COLO668 (cell line): ENCODE measurements at regions not wholly inside any gene's neighbourhood (a gene's known extent, or its start where the extent isn't known, plus 50 kb on each side); places are given as distances from the start of the nearest gene placed in this dataset.

Experiments used
- DNase-seq: peaks from one replicate; lab custom pipeline; 2025; ENCODE audit not compliant: unreplicated experiment; lab: John Stamatoyannopoulos, UW

DNA sequence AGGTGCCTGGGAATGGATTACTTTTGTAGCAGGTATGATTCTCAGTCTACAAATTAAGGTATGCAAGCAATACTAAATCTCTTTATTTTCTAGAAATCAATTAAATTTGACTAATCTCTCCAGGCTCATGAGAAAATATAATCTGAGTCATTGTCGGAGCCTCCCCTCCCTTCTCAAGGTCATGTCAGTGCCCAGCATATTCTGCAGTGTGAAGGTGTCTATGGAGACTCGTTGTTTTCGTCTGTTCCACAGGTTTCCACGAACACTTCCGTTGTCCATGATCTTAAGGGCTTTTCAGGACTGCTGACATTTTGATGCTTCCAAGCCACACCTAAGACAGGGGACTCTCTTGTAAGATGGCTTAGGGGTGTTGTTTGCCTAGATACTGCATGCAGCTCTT lies 56.6 kb upstream of the SCOC start:
- DNase-seq, result no peak

DNA sequence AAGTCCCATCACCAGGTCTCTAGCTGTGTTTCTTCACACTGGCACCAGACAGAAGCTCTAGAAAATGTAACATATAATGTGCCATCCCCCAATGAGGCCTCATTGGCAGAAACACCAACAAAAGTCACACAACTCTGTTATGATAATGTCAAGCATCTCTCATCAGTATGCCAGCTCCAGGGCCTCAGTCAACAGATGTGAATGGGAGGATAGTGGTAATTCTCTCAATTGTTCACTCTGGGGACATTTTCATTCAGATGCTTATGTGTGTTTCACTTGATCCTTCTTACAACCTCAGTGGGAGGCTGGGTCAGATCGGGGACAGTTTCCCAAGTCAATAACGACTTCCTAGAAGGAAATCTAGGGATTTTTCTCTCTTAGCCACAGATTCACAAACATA lies 57.5 kb upstream of the SCOC start:
- no peak for DNase-seq

DNA sequence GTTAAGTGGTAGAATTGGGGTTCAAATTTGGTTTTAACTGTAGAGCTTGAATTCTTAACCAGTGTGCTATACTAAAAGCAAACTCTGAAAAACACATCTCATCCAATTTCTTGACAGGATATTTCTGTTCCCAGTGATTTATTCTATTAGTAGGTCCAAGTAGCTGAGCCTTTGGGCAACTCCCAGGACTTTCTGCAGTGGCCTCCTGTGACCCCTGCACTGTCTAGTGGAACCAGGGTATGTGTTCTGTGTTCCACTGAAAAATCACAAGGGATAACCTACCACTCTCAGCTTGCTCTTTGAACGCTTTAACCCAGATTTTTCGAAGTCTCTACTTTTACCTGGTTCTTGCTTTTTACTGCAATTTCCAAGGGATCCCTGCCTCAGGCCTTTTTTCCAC lies 58.0 kb upstream of the SCOC start:
- DNase-seq, result no peak

DNA sequence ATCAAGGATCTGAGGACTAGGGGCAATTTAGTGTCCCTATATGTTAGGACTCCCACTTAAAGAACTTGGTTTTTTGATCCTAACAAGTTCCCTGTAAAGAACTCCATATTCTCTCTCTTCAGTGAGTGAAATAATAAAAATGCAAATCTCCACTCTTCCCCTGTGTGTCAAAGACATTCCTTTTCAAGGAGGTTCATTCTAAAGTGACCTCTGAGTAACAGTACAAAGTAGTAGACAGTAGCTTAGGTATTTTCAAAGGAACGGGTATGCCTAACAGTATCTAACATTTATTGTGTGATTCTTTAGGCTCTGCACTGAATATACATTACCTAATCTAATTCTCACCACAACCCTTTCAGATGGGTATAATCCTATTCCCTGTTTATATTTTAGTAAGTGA lies 58.4 kb upstream of the SCOC start:
- DNase-seq, result no peak

DNA sequence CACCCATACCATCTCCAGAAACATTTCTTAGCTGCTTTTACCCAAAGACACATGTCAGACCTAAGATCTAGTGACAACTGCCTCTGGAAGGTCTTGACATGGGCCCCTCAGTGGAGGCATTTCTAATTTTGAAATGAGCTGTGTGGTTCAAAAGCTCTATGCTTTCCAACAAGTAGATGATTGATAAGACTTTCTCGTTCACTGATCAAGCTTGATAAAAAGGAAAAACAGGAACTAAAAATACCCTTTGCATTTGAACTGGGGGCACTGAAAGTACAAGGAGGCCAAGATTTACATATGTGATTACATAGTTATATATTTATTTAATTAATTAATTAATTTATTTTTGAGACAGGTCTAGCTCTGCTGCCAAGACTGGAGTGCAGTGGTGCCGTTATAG lies 61.3 kb upstream of the SCOC start:
- DNase-seq, result no peak

DNA sequence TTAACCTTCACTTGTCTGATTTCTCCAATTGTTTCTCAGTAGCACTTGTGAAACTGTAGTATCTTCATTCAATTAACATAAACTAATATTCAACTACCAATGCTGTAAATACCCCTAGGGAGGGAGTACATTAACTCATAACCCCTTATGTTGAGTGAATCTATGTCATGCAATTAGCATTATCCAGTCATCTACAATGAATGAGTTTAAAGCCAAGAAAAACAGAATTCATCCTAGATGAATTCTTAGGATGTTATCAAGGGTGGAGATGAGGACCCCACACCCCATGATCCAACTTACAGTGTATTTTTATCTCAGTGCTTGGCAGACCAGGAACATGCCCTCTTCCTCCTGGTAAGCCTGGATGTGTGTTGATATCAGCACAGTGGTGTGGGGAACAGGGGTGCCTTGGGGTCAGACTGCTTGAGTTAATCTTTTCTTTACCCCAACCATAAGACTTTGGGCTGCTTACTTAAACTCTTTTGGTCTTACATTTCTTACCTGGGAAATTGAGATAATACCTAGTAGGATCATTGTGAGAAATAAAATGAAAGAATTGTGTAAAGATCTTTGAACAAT lies 62.1 kb upstream of the SCOC start:
- no peak for DNase-seq

DNA sequence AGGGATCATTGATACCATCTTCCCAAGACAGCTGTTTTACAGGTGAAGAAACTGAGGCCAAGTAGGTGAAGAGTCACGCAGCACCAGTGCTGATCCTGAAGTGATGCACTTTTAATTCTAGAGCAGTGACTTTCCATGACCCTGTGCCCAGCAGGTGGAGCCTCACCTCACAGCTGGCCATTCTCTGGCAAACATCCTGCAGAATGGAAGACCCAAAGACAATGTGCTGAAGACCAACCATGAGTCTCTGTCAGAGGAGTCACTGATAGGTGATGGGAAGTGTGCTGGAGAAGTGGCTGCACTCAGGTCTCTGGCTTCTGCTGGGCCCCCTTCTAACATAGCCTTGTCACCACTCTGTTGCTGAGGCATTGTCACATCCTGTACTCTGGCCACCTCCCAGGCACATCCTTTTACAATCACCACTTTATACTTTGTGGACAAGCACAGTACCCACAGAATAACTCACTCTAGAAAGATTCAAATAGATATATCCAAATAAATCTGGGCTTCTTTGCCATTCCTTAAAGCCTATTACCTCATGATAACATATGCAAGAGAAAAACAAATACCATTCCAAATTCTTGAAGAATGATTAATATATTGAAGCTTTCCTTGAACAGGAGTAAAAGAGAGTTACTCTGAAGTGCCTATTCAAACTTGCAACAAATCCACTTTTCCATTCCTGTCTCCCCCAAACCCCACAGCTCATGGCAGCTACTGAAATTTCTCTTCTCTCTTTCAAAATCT lies 64.1 kb upstream of the SCOC start:
- peak; percentile 11 for DNase-seq

DNA sequence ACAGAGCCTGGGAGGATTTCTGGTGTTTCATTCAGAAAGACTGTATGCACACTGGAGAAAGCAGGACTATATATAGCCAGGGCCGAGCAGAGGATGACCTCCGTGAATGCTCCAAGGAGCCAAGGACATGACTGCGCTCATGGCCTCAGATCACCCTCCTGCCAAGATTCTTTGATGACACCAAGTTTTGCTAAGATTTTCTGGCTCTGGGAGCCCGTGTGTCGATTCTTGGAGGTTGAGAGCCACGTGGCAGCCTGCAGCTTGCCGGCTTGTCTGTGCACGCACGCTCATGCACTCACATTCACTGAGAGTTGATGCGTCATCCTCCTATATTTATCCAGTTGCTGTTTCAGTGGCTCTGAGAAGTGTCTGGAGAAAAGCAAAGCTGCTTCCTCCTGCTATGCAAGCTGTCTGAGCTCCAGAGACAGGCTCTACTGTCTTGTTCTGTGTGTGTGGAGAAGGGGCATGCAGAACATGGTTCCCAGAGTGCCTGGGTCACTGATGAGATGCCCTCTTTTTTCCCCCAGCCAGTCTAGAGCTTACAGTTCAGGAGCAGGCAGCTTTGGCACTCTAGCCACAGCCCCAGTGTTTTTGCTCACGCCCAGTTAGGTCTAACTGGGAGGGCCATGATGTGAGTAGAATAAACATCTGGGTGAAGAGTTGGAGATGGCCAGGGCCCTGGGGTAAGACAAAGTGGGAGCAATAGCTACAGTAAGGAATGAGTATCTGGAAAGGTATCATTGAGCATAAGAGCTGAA lies 64.9 kb upstream of the SCOC start:
- peak; percentile 17 for DNase-seq

DNA sequence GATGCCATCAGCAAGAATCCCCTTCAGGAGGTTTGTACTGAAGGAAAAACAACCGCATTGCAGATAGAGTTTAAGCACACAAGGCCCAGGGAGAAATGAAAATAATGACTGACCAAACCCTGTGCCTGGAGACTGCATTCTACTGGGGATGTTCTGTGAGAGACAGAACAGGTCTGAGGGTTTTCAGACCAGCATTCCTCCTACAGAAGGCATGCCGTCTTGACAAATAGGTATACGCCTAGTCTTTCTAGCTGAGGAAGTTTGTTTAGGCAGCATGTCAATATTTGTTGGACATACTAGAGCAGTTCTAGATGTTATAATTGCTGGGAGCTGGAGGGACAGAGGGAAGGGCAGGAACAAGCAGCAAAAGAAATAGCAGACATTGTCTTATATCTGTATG lies 68.4 kb upstream of the SCOC start:
- DNase-seq, result no peak

DNA sequence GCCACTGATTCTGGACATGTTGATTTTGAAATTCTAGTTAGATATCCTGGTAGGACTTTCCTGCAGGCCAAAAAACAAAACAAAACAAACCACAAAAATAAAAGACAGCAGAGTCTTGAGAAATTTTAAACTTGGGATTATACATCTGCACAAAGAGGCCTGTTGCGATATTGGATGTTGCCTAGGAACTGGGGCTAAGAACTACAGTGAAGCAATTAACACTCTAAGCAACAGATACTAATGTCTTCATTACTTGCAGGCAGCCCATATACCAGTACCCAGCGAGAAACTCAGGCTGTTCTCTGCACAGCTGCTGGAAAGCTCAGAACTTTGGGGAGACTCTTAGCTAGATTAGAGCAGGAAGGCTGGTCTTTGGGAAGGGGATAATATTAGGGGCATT lies 69.1 kb upstream of the SCOC start:
- DNase-seq, result no peak

DNA sequence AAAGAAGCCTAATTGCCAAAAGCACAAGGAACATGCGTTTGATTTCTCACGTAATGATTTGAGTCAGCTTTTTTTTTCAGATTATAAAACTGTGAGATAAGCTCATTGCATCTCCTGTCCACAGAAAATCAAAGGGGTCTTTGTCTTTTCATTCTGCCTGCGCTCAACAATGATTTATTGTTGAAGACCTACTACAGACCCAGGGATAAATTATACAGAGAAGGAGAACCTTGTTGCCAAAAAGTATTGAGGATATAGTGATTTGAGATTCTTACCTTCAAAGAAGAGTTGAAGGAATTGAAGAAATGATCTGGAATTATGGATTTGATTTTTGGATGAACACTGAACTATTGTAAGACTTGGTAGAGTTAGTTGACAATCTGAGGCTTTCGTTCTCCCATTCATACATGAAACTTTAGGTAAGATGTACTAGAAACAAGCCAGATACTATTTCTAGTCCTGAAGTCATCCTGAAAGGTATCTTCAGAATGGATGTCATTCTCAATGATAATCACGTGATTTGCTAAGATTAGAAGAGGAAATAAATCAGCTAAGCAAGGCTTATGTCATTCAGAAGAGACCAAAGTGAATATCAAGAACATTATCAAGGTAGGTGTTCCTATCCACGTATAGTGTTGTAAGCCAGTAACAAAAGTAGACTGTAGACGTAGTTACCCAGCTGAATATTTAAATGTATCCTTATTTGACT lies 71.1 kb upstream of the SCOC start:
- DNase-seq, result no peak

DNA sequence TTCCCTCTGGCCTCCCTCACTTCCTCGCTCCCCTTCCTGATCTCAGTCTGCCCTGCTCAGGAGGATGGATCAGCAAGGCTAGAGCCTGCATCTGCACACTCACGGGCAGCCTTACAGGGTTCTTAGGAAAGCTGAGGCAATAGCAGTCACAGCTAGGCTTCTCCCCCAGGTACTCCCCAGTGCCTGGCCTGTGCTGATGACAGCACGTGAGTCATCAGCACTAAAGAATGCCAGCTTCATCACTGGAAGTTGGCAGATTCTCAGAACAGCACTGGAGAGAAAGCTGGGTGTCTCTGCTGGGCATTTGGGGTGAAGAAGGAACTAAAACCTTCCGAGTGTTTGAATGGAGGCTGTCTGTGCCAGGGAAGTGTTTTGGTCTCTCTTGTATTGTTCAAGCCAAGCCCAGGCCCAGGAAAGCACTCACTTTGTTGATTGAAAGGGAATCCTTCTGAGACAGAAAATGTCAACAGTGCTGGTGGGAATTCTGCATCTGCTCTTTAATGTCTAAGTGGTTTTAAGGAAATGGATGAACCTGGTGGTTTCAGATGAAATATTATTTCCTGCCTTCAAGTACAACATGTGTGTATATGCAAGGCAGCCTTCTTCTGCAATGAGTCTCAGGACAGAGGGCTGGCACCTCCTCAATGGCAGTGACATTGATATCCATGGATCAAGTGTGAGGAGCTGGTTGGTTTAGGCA lies 73.0 kb upstream of the SCOC start:
- no peak for DNase-seq

DNA sequence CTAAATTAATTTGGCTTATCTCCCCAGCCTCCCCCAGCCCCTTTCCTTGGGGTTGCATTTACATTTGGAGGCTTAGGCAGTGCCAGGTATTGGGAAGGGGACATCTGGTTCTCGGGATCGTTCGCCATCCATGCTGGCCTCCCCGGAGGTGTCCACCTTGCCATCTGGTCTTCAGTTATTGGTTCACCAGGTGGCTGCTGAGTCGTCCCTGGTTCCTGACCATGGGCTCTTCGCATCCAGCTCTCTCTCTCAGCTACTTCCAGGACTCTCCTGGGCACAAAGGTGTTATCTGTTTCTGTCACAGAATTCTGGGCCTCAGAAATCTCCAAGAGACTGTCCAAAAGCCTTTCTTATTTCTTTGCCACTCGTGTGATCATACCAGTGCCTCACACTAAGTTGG lies 75.4 kb upstream of the SCOC start:
- no peak for DNase-seq

DNA sequence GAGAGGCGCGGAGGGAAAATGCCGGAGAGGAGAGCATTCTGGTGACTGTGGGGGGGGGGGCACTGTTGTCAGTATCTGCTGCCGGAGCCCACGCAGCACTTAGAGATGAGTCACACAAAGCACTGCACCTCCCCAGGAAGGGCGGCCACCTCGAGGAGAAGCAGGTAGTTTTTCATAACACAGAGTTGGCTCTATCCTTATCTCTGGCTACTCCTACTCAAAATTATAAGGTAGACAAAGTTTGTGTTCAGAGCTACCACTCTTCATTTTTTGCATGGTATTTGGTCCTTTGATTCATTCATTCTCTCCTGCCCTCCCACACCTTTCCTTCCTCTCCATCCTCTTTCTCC lies 76.2 kb upstream of the SCOC start:
- DNase-seq, result peak; percentile 67

DNA sequence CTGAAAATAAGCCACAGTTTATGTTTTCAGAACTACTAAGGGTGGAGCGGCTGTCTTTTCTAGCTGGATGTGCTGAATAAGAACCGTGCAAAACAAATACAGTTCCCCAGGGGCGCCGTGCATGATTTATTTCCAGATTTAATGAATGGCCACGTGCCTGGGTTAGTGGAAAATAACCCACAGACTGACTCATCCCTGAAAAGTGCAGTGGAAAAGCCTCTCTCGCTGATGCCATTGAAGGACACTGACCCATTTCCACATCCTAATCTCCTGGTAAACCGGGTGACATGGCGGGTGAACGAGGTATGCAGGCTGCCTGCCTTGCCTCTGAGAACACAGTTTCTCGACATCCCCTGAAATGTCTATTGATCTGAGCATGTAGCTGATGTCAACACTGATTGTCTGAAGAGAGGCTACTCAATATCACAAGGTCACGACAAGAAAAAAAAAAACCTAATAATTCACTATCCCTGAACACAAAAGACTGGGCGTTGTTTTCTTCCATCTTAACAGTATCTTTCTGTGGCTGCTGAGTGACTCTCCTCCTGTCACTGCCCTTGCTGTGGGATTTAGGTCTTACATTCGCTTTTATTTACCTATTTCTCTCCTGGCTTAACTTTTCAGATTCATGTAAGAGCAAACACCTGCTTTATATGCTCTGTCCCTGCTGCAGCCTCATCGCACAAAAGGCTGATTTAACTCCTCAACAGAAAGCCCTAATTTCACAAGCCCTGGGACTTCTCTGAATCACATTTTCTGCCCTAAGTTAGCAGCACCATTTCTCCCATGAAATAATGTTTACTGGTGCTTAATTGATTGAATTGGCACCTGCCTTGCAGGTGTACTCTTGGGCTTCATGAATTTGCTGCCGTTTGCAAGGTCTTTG lies 76.9 kb upstream of the SCOC start:
- peak; percentile 62 for DNase-seq

DNA sequence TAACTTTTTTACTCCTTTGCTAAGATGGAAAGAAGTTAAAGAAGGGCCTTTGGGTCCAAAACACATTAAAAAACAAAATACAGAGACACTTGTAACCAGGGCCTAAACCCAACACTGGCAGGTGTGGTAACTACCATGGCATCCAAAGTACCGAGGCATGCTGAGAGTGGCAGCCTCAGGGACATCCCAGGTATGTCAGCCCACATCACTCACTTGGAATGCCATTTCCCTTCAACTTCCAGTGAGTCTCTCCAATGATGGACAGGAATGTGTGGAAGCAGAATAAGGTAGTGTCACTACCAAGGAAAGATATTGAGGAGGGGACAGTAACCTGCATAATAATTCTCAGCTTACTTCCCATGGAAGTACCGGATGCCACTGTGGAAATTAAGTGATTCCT lies 79.5 kb upstream of the SCOC start:
- DNase-seq, result no peak

DNA sequence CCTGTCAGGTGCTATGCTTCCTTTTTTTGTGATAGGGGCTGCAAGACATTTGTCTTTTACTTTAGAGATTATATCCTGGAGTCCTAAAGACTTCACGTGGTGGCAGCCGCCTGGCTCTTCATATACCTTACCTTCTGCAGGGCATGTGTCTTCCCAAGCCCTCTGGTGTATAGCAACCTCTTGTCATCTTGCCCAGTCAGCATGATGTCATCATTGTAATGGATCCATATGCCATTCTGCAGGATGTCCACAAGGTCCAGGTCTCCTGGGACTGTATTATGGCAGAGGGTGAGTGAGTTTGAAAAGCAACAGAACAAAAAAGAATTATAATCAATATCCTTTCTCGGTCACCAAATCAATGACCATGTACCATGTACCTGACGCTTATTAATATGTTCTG lies 82.2 kb upstream of the SCOC start:
- DNase-seq, result no peak

DNA sequence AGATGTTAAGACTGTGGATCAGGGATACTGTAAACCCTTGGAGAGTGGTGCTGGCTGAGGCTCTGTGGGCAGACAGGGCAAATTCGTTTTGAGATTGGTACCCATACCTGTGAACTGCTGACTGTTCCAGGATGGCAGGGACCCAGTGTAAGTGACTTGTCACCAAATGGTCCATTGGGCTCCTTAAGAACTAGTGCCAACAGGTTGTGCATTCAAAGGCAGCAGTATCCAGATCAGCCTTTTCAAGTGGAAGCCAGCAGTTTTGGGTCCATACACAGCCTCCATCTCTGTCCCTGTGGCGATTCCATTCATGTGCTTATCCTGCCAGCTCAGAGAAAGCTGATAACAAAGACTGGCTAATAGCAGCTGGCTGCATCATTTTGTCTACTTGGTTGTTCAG lies 84.0 kb upstream of the SCOC start:
- DNase-seq, result no peak

DNA sequence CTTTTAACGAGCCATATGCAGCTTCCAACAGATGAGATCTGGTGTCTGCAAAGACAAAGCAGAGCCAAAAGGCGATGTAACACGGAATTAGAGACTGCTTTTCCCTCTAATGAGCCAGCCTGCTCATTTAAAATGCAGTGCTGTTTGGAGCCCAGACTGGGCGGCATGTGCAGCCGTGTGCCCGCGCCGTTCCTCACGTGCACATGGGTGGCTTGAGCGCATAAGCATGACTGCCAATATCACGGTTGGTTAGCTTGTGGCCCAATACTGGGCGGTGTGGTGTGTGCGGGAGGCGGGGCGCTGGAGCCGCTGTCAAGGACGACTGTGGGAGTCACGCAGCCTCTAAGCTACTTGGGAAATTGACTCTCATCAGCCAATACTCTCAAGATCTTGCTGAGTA lies 87.0 kb upstream of the SCOC start:
- DNase-seq, result no peak

DNA sequence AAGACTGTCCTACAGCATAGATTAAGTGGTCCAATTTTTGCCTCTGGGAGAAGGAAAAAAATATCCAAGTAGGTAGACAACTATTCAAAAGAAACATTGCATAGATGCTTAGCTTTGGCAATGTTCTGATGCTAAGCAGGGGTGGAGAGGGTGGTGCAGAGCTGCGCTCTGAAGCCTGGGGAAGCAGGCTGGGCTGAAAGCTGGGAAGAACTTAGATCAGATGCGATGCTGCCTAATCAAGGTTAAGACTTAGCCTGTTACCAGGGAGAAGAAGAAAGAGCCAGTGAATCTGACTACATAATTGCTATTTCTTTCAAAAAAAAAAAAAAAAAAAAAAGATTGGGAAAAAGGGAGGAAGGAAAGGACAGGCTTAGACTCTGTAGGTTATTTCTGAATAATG lies 89.0 kb upstream of the SCOC start:
- DNase-seq, result no peak
